GM12878 (cell line): ENCODE measurements at regions not wholly inside any gene's neighbourhood (a gene's known extent, or its start where the extent isn't known, plus 50 kb on each side); places are given as distances from the start of the nearest gene placed in this dataset.

Experiments
- HDAC2 ChIP-seq: fragments of 200-600 bp; sonication (generic); IDR thresholded peaks from 2 replicates; pipeline ENCODE4 v1.6.1; 2017
- PAX5 ChIP-seq: IDR thresholded peaks from 2 replicates; pipeline ENCODE4 v1.6.1; 2011; ENCODE audit warnings: low read depth, low read length, borderline replicate concordance
- RCOR1 ChIP-seq: conservative IDR thresholded peaks from 2 replicates; pipeline ENCODE4 v1.6.1; 2012; ENCODE audit warnings: low read depth, low read length, improper control_type of control experiment
- TCF12 ChIP-seq: IDR thresholded peaks from 2 replicates; pipeline ENCODE4 v1.6.1; 2011; ENCODE audit warnings: low read depth, mild to moderate bottlenecking, low read length
- ZNF274 ChIP-seq: IDR thresholded peaks from one replicate; pipeline ENCODE4 v1.8.0; 2011; ENCODE audit not compliant: insufficient read length, insufficient read depth
- TF ChIP-seq, protein P1 (sequence below), 3 experiments: IDR thresholded peaks in 2 of 3; conservative IDR thresholded peaks in 1 of 3; 2 replicates each; pipeline ENCODE4 v1.5.1; 2011; ENCODE audit warnings: low read depth in 3 of 3, low read length in 3 of 3, mild to moderate bottlenecking in 3 of 3, control low read depth in 2 of 3, moderate library complexity in 2 of 3, inconsistent platforms in 1 of 3, mixed read lengths in 1 of 3; ENCODE audit not compliant: control insufficient read depth in 2 of 3, insufficient read depth in 1 of 3; ENCODE audit errors: extremely low read depth in 1 of 3
- TF ChIP-seq, protein P2 (sequence below): IDR thresholded peaks from 2 replicates; pipeline ENCODE4 v1.6.1; 2011; ENCODE audit warnings: low read depth, low read length, improper control_type of control experiment, borderline replicate concordance
- TF ChIP-seq, protein P3 (sequence below): fragments of 450-650 bp; IDR thresholded peaks from 2 replicates; pipeline ENCODE4 v1.6.1; 2017; ENCODE audit warnings: mild to moderate bottlenecking

DNA sequence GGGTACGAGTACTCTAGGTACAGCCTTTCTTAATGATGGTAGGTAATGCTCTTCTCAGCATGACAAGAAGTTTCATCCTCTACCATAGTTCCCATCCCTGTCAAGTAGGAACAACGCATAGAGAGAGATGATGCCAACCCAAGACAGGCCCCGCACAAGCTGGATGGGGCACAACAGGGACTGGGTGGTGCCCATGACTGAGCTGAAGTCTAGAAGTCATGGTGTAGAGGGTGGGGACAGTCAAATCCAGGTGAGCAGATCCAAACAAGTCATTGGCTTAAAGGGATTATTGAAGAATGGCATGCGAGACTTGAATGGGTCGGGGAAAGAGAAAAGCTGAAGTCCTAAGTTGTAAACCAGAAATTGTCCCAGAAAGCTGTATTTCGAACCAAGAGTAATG lies 84.2 kb upstream of the MDM1 start:
- TF ChIP-seq, protein P1, sequence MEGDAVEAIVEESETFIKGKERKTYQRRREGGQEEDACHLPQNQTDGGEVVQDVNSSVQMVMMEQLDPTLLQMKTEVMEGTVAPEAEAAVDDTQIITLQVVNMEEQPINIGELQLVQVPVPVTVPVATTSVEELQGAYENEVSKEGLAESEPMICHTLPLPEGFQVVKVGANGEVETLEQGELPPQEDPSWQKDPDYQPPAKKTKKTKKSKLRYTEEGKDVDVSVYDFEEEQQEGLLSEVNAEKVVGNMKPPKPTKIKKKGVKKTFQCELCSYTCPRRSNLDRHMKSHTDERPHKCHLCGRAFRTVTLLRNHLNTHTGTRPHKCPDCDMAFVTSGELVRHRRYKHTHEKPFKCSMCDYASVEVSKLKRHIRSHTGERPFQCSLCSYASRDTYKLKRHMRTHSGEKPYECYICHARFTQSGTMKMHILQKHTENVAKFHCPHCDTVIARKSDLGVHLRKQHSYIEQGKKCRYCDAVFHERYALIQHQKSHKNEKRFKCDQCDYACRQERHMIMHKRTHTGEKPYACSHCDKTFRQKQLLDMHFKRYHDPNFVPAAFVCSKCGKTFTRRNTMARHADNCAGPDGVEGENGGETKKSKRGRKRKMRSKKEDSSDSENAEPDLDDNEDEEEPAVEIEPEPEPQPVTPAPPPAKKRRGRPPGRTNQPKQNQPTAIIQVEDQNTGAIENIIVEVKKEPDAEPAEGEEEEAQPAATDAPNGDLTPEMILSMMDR (IDR thresholded peaks at IDR 0.05 in 2 of 3, conservative IDR thresholded peaks at IDR 0.05 in 1 of 3; ENCODE audit: control insufficient read depth in 2 of 3, extremely low read depth in 1 of 3, insufficient read depth in 1 of 3, low read depth in 3 of 3, low read length in 3 of 3): no peak
- TF ChIP-seq RCOR1 (no peak), TCF12 (no peak), ZNF274 (no peak), HDAC2 (no peak), PAX5 (no peak)
- TF ChIP-seq, protein P2, sequence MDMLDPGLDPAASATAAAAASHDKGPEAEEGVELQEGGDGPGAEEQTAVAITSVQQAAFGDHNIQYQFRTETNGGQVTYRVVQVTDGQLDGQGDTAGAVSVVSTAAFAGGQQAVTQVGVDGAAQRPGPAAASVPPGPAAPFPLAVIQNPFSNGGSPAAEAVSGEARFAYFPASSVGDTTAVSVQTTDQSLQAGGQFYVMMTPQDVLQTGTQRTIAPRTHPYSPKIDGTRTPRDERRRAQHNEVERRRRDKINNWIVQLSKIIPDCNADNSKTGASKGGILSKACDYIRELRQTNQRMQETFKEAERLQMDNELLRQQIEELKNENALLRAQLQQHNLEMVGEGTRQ: no peak
- TF ChIP-seq, protein P3, sequence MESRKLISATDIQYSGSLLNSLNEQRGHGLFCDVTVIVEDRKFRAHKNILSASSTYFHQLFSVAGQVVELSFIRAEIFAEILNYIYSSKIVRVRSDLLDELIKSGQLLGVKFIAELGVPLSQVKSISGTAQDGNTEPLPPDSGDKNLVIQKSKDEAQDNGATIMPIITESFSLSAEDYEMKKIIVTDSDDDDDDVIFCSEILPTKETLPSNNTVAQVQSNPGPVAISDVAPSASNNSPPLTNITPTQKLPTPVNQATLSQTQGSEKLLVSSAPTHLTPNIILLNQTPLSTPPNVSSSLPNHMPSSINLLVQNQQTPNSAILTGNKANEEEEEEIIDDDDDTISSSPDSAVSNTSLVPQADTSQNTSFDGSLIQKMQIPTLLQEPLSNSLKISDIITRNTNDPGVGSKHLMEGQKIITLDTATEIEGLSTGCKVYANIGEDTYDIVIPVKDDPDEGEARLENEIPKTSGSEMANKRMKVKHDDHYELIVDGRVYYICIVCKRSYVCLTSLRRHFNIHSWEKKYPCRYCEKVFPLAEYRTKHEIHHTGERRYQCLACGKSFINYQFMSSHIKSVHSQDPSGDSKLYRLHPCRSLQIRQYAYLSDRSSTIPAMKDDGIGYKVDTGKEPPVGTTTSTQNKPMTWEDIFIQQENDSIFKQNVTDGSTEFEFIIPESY: no peak
